ENCODE measurements at regions not wholly inside any gene's neighbourhood (a gene's known extent, or its start where the extent isn't known, plus 50 kb on each side); places are given as distances from the start of the nearest gene placed in this dataset.
"Not testable (repeated sequence)": the region's sequence is repeated elsewhere in the genome, so short reads cannot be mapped to it uniquely, and the experiment has no call there.

GRCh38 chr12:72748971-72749370, 476.8 kb downstream of the TRHDE start:
- Histone ChIP-seq H3K9me3 (ENCODE audit: control insufficient read depth, low read length) (peaks cover 14% of the 10 kb centered on the region), H3K4me2 (ENCODE audit: low read length, poor library complexity, severe bottlenecking) (no peak overlapping the region), H4K8ac (ENCODE audit: low read length) (no peak overlapping the region), H2BK15ac (ENCODE audit: low read depth, poor library complexity, severe bottlenecking) (no peak overlapping the region), H3K4me1 (ENCODE audit: control insufficient read depth, insufficient read depth, low read depth, low read length) (no peaks in the 10 kb centered on the region), H3K27ac (ENCODE audit: low read length, poor library complexity, severe bottlenecking) (no peak overlapping the region), H3K27me3 (ENCODE audit: control insufficient read depth in 1 of 2, insufficient read depth in 1 of 2, low read length in 2 of 2) (no peaks in the 10 kb centered on the region), H3K18ac (ENCODE audit: low read depth in 1 of 2, low read length in 2 of 2) (no peak overlapping the region), H2AK5ac (ENCODE audit: low read length, severe bottlenecking) (no peak overlapping the region), H2AFZ (ENCODE audit: low read depth, low read length) (no peak overlapping the region), H3K14ac (ENCODE audit: low read length in 2 of 2) (no peak overlapping the region), H3K4me3 (ENCODE audit: insufficient read depth in 1 of 2, low read depth in 1 of 2, low read length in 2 of 2) (no peak overlapping the region), H3K36me3 (ENCODE audit: control insufficient read depth in 1 of 2, insufficient read depth in 2 of 2, low read depth in 1 of 2, low read length in 2 of 2) (no peaks in the 10 kb centered on the region), H4K91ac (ENCODE audit: low read length) (no peak overlapping the region), H2BK12ac (ENCODE audit: low read length in 2 of 2) (no peak overlapping the region), H3K9ac (ENCODE audit: low read length) (no peak overlapping the region), H2BK120ac (ENCODE audit: low read depth, low read length) (no peak overlapping the region), H3K23ac (ENCODE audit: low read length in 2 of 2) (no peak overlapping the region), H3K4ac (ENCODE audit: low read depth in 1 of 2, low read length in 2 of 2) (no peak overlapping the region), H3K79me1 (replicated peaks; ENCODE audit: low read length, poor library complexity, severe bottlenecking) (no peaks in the 10 kb centered on the region), H2BK5ac (ENCODE audit: low read depth, low read length, poor library complexity, severe bottlenecking) (no peak overlapping the region)
- no peak for DNase-seq
- 91% methylated on average over 1 of the region's 1 CpG for WGBS

GRCh38 chr12:72753571-72753970, 481.4 kb downstream of the TRHDE start:
- Histone ChIP-seq H3K4ac (ENCODE audit: low read depth in 1 of 2, low read length in 2 of 2) (no peak overlapping the region), H3K4me1 (ENCODE audit: control insufficient read depth, insufficient read depth, low read depth, low read length) (no peaks in the 10 kb centered on the region), H3K14ac (ENCODE audit: low read length in 2 of 2) (no peak overlapping the region), H3K4me2 (ENCODE audit: low read length, poor library complexity, severe bottlenecking) (no peak overlapping the region), H2AK5ac (ENCODE audit: low read length, severe bottlenecking) (no peak overlapping the region), H3K9me3 (ENCODE audit: control insufficient read depth, low read length) (peaks cover 28% of the 10 kb centered on the region), H2BK15ac (ENCODE audit: low read depth, poor library complexity, severe bottlenecking) (no peak overlapping the region), H3K18ac (ENCODE audit: low read depth in 1 of 2, low read length in 2 of 2) (no peak overlapping the region), H2BK120ac (ENCODE audit: low read depth, low read length) (no peak overlapping the region), H3K23ac (ENCODE audit: low read length in 2 of 2) (no peak overlapping the region), H2BK5ac (ENCODE audit: low read depth, low read length, poor library complexity, severe bottlenecking) (no peak overlapping the region), H3K36me3 (ENCODE audit: control insufficient read depth in 1 of 2, insufficient read depth in 2 of 2, low read depth in 1 of 2, low read length in 2 of 2) (no peaks in the 10 kb centered on the region), H3K9ac (ENCODE audit: low read length) (no peak overlapping the region), H2AFZ (ENCODE audit: low read depth, low read length) (no peak overlapping the region), H3K27me3 (ENCODE audit: control insufficient read depth in 1 of 2, insufficient read depth in 1 of 2, low read length in 2 of 2) (no peaks in the 10 kb centered on the region), H3K79me1 (replicated peaks; ENCODE audit: low read length, poor library complexity, severe bottlenecking) (no peaks in the 10 kb centered on the region), H4K91ac (ENCODE audit: low read length) (no peak overlapping the region), H2BK12ac (ENCODE audit: low read length in 2 of 2) (no peak overlapping the region), H4K8ac (ENCODE audit: low read length) (no peak overlapping the region), H3K27ac (ENCODE audit: low read length, poor library complexity, severe bottlenecking) (no peak overlapping the region), H3K4me3 (ENCODE audit: insufficient read depth in 1 of 2, low read depth in 1 of 2, low read length in 2 of 2) (no peak overlapping the region)
- WGBS, result 84% methylated on average over 3 of the region's 3 CpGs
- no peak for DNase-seq

GRCh38 chr12:72754026-72754425, 481.9 kb downstream of the TRHDE start:
- H2BK120ac ChIP-seq (ENCODE audit: low read depth, low read length); H3K79me1 ChIP-seq (replicated peaks; ENCODE audit: low read length, poor library complexity, severe bottlenecking); DNase-seq; H2BK15ac ChIP-seq (ENCODE audit: low read depth, poor library complexity, severe bottlenecking); H3K36me3 ChIP-seq (ENCODE audit: control insufficient read depth in 1 of 2, insufficient read depth in 2 of 2, low read depth in 1 of 2, low read length in 2 of 2); H4K91ac ChIP-seq (ENCODE audit: low read length); H2AFZ ChIP-seq (ENCODE audit: low read depth, low read length); H2BK12ac ChIP-seq (ENCODE audit: low read length in 2 of 2); H3K4me3 ChIP-seq (ENCODE audit: insufficient read depth in 1 of 2, low read depth in 1 of 2, low read length in 2 of 2); H3K4me2 ChIP-seq (ENCODE audit: low read length, poor library complexity, severe bottlenecking); H3K27me3 ChIP-seq (ENCODE audit: control insufficient read depth in 1 of 2, insufficient read depth in 1 of 2, low read length in 2 of 2); H4K8ac ChIP-seq (ENCODE audit: low read length); H3K9ac ChIP-seq (ENCODE audit: low read length); H2BK5ac ChIP-seq (ENCODE audit: low read depth, low read length, poor library complexity, severe bottlenecking); H3K27ac ChIP-seq (ENCODE audit: low read length, poor library complexity, severe bottlenecking); H3K18ac ChIP-seq (ENCODE audit: low read depth in 1 of 2, low read length in 2 of 2); H2AK5ac ChIP-seq (ENCODE audit: low read length, severe bottlenecking); H3K4ac ChIP-seq (ENCODE audit: low read depth in 1 of 2, low read length in 2 of 2); H3K4me1 ChIP-seq (ENCODE audit: control insufficient read depth, insufficient read depth, low read depth, low read length); H3K14ac ChIP-seq (ENCODE audit: low read length in 2 of 2); H3K23ac ChIP-seq (ENCODE audit: low read length in 2 of 2): not testable (repeated sequence)
- peaks cover 30% of the 10 kb centered on the region for H3K9me3 ChIP-seq (ENCODE audit: control insufficient read depth, low read length)
- WGBS, result 95% methylated on average over 17 of the region's 18 CpGs

- H2BK15ac ChIP-seq (ENCODE audit: low read depth, poor library complexity, severe bottlenecking), result no peak overlapping the region
- no peak overlapping the region for H2BK5ac ChIP-seq (ENCODE audit: low read depth, low read length, poor library complexity, severe bottlenecking)
- no peaks in the 10 kb centered on the region for H3K4me1 ChIP-seq (ENCODE audit: control insufficient read depth, insufficient read depth, low read depth, low read length)
- no peak overlapping the region for H4K8ac ChIP-seq (ENCODE audit: low read length)
- H2BK120ac ChIP-seq (ENCODE audit: low read depth, low read length), result no peak overlapping the region
- no peak overlapping the region for H3K23ac ChIP-seq (ENCODE audit: low read length in 2 of 2)
- no peak overlapping the region for H3K14ac ChIP-seq (ENCODE audit: low read length in 2 of 2)
- no peaks in the 10 kb centered on the region for H3K27me3 ChIP-seq (ENCODE audit: control insufficient read depth in 1 of 2, insufficient read depth in 1 of 2, low read length in 2 of 2)
- H3K27ac ChIP-seq (ENCODE audit: low read length, poor library complexity, severe bottlenecking), result no peak overlapping the region
- no peaks in the 10 kb centered on the region for H3K36me3 ChIP-seq (ENCODE audit: control insufficient read depth in 1 of 2, insufficient read depth in 2 of 2, low read depth in 1 of 2, low read length in 2 of 2)
- no peak overlapping the region for H2AK5ac ChIP-seq (ENCODE audit: low read length, severe bottlenecking)
- DNase-seq, result no peak
- H3K79me1 ChIP-seq (replicated peaks; ENCODE audit: low read length, poor library complexity, severe bottlenecking), result no peaks in the 10 kb centered on the region
- H3K9ac ChIP-seq (ENCODE audit: low read length), result no peak overlapping the region
- no peak overlapping the region for H3K18ac ChIP-seq (ENCODE audit: low read depth in 1 of 2, low read length in 2 of 2)
- H4K91ac ChIP-seq (ENCODE audit: low read length), result no peak overlapping the region
- H3K4me2 ChIP-seq (ENCODE audit: low read length, poor library complexity, severe bottlenecking), result no peak overlapping the region
- H3K4ac ChIP-seq (ENCODE audit: low read depth in 1 of 2, low read length in 2 of 2), result no peak overlapping the region
- 70% methylated on average over 1 of the region's 2 CpGs for WGBS
- H3K4me3 ChIP-seq (ENCODE audit: insufficient read depth in 1 of 2, low read depth in 1 of 2, low read length in 2 of 2), result no peak overlapping the region
- H3K9me3 ChIP-seq (ENCODE audit: control insufficient read depth, low read length), result peaks cover 14% of the 10 kb centered on the region
- H2AFZ ChIP-seq (ENCODE audit: low read depth, low read length), result no peak overlapping the region
- H2BK12ac ChIP-seq (ENCODE audit: low read length in 2 of 2), result no peak overlapping the region
Observed at GRCh38 chr12:72766517-72766916, 494.3 kb downstream of the TRHDE start.

Measured in mesenchymal stem cell (in vitro differentiated cells and primary cell).